ENCODE measurements at regions not wholly inside any gene's neighbourhood (a gene's known extent, or its start where the extent isn't known, plus 50 kb on each side); places are given as distances from the start of the nearest gene placed in this dataset.

DNA sequence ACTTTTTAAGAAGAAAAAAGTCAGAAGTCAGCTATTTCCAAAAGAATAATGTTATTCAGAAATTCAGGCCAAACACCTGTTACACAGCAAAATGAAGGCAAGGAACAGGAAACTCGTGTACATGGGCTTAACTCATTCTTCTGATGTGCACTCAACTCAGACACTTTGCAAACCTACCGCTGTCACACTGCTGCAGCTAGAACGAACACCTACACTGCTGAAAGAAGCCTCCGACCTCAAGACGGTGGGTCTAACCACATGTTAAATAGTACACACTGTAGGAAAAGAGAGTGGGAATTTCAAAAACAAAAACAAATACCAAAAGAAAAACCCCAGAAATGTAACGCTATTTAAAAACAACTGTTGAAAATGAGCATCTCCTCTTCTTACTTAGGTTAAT, 384.5 kb downstream of the IRX1 start:
- H3K27ac Mint-ChIP-seq, result no peak overlapping the region
- TF ChIP-seq, protein P1, sequence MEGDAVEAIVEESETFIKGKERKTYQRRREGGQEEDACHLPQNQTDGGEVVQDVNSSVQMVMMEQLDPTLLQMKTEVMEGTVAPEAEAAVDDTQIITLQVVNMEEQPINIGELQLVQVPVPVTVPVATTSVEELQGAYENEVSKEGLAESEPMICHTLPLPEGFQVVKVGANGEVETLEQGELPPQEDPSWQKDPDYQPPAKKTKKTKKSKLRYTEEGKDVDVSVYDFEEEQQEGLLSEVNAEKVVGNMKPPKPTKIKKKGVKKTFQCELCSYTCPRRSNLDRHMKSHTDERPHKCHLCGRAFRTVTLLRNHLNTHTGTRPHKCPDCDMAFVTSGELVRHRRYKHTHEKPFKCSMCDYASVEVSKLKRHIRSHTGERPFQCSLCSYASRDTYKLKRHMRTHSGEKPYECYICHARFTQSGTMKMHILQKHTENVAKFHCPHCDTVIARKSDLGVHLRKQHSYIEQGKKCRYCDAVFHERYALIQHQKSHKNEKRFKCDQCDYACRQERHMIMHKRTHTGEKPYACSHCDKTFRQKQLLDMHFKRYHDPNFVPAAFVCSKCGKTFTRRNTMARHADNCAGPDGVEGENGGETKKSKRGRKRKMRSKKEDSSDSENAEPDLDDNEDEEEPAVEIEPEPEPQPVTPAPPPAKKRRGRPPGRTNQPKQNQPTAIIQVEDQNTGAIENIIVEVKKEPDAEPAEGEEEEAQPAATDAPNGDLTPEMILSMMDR (IDR thresholded peaks at IDR 0.05), result no peak

GRCh38 chr5:3987867-3988266, 392.2 kb downstream of the IRX1 start:
- Mint-ChIP-seq H3K4me1 (ENCODE audit: low read depth) (no peaks in the 10 kb centered on the region), H3K27ac (no peak overlapping the region), H3K4me3 (no peak overlapping the region), H3K9me3 (peaks cover 43% of the 10 kb centered on the region), H3K36me3 (ENCODE audit: low read depth) (peaks cover 9% of the 10 kb centered on the region; the same call in 1 of the 2 replicates), H3K27me3 (ENCODE audit: insufficient read depth) (no peaks in the 10 kb centered on the region)
- DNase-seq, result no peak
- TF ChIP-seq, protein P1 (IDR thresholded peaks at IDR 0.05), result no peak

More for the DNA sequence above, 384.5 kb downstream of the IRX1 start:
- H3K4me3 Mint-ChIP-seq, result no peak overlapping the region
- H3K36me3 Mint-ChIP-seq (ENCODE audit: low read depth), result peaks cover 5% of the 10 kb centered on the region; the same call in 1 of the 2 replicates
- DNase-seq, result no peak
- no peaks in the 10 kb centered on the region for H3K27me3 Mint-ChIP-seq (ENCODE audit: insufficient read depth)
- H3K4me1 Mint-ChIP-seq (ENCODE audit: low read depth), result no peaks in the 10 kb centered on the region
- H3K9me3 Mint-ChIP-seq, result peaks cover 42% of the 10 kb centered on the region

GRCh38 chr5:3993856-3994473, 398.3 kb downstream of the IRX1 start:
- DNase-seq, result no peak
- no peak overlapping the region for H3K27ac Mint-ChIP-seq
- no peaks in the 10 kb centered on the region for H3K4me1 Mint-ChIP-seq (ENCODE audit: low read depth)
- H3K9me3 Mint-ChIP-seq, result peaks cover 65% of the 10 kb centered on the region
- H3K36me3 Mint-ChIP-seq (ENCODE audit: low read depth), result peaks cover 16% of the 10 kb centered on the region; the same call in 1 of the 2 replicates
- TF ChIP-seq, protein P1 (IDR thresholded peaks at IDR 0.05), result no peak
- H3K4me3 Mint-ChIP-seq, result no peak overlapping the region
- H3K27me3 Mint-ChIP-seq (ENCODE audit: insufficient read depth), result no peaks in the 10 kb centered on the region; the same call in 1 of the 2 replicates

- no peak overlapping the region for H3K27ac Mint-ChIP-seq
- peaks cover 16% of the 10 kb centered on the region; the same call in 1 of the 2 replicates for H3K36me3 Mint-ChIP-seq (ENCODE audit: low read depth)
- H3K9me3 Mint-ChIP-seq, result peaks cover 70% of the 10 kb centered on the region
- H3K27me3 Mint-ChIP-seq (ENCODE audit: insufficient read depth), result no peaks in the 10 kb centered on the region; the same call in 1 of the 2 replicates
- no peaks in the 10 kb centered on the region for H3K4me1 Mint-ChIP-seq (ENCODE audit: low read depth)
- TF ChIP-seq, protein P1 (IDR thresholded peaks at IDR 0.05), result no peak
- no peak for DNase-seq
- no peak overlapping the region for H3K4me3 Mint-ChIP-seq
These were observed 399.0 kb downstream of the IRX1 start for GRCh38 chr5:3994628-3995027.

DNA sequence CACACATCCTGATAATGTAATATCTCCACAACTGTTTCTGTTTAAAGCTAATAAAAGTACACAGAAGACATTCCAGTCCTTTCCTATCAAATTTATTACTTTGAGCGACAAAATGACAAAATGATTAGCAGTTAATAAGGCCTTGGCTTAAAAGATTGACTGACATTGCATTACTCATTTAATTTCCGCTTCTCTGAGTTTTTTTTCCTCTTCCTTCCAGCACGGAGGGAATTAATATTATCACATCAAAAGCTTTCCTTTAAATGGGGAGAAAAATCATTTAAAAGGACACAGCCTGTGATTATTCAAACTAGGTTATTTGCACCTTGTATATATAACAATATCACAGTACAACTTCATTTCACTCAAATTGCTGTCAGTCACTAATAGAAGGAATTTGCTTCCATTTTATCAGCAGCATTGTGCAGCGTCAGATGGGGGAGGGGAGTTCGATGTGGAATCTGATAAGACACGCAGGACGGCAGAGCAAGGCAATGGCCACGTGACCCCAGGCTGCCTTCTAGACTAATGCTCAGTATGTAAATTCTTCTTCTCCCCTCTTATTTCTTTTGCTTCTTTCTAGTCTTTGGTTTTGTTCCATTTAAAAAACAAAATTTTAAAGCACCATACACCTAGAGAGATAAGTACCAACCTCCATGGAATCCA, 400.5 kb downstream of the IRX1 start:
- DNase-seq, result no peak
- Mint-ChIP-seq H3K27ac (no peak overlapping the region), H3K27me3 (ENCODE audit: insufficient read depth) (no peaks in the 10 kb centered on the region; the same call in 1 of the 2 replicates)

More for the DNA sequence above, 400.5 kb downstream of the IRX1 start:
- Mint-ChIP-seq H3K4me3 (no peak overlapping the region), H3K4me1 (ENCODE audit: low read depth) (no peaks in the 10 kb centered on the region), H3K36me3 (ENCODE audit: low read depth) (peaks cover 16% of the 10 kb centered on the region; the same call in 1 of the 2 replicates), H3K9me3 (peaks cover 73% of the 10 kb centered on the region)
- TF ChIP-seq, protein P1 (IDR thresholded peaks at IDR 0.05), result no peak
